H1 (cell line): ENCODE measurements at regions not wholly inside any gene's neighbourhood (a gene's known extent, or its start where the extent isn't known, plus 50 kb on each side); places are given as distances from the start of the nearest gene placed in this dataset.

Experiments used
- CREB1 ChIP-seq: IDR thresholded peaks from 2 replicates; pipeline ENCODE4 v1.6.1; 2012; ENCODE audit warnings: inconsistent platforms
- EGR1 ChIP-seq: IDR thresholded peaks from 2 replicates; pipeline ENCODE4 v1.6.1; 2011; ENCODE audit warnings: low read depth, low read length, borderline replicate concordance
- EP300 ChIP-seq, 2 experiments: IDR thresholded peaks; 1 replicate in 1 of 2; 2 replicates in 1 of 2; pipeline ENCODE4 v1.6.1; 2011 to 2012; ENCODE audit warnings: low read depth in 2 of 2, low read length in 2 of 2, mild to moderate bottlenecking in 2 of 2, borderline replicate concordance in 1 of 2, inconsistent platforms in 1 of 2, moderate library complexity in 1 of 2
- EZH2 ChIP-seq: fragments of 200-600 bp; sonication (generic); IDR thresholded peaks from 2 replicates; pipeline ENCODE4 v1.7.1; 2012; ENCODE audit warnings: low read depth, mild to moderate bottlenecking, moderate library complexity, low read length, inconsistent platforms; ENCODE audit not compliant: severe bottlenecking
- GTF2F1 ChIP-seq: IDR thresholded peaks from 2 replicates; pipeline ENCODE4 v1.6.1; 2012; ENCODE audit warnings: low read depth, low read length, improper control_type of control experiment, borderline replicate concordance
- JUND ChIP-seq: IDR thresholded peaks from 2 replicates; pipeline ENCODE4 v1.6.1; 2011; ENCODE audit warnings: mild to moderate bottlenecking, improper control_type of control experiment, low read length
- PHF8 ChIP-seq: fragments of 200-600 bp; sonication (generic); conservative IDR thresholded peaks from 2 replicates; pipeline ENCODE4 v1.7.1; 2012; ENCODE audit warnings: low read depth, mild to moderate bottlenecking, inconsistent platforms, low read length, moderate library complexity
- POLR2A ChIP-seq, 2 experiments: IDR thresholded peaks; 1 replicate in 1 of 2; 2 replicates in 1 of 2; pipeline ENCODE4 v1.6.1; 2011; ENCODE audit warnings: low read depth in 2 of 2, low read length in 2 of 2, mild to moderate bottlenecking in 2 of 2; ENCODE audit errors: control extremely low read depth in 1 of 2
- POLR2AphosphoS5 ChIP-seq: IDR thresholded peaks from 2 replicates; pipeline ENCODE4 v1.6.1; 2011; ENCODE audit warnings: low read depth, low read length
- RAD21 ChIP-seq, 2 experiments: IDR thresholded peaks in 1 of 2; conservative IDR thresholded peaks in 1 of 2; 2 replicates each; pipeline ENCODE4 v1.6.1; 2011; ENCODE audit warnings: low read depth in 2 of 2, low read length in 2 of 2, improper control_type of control experiment in 1 of 2, inconsistent platforms in 1 of 2, mild to moderate bottlenecking in 1 of 2, moderate library complexity in 1 of 2
- RXRA ChIP-seq: IDR thresholded peaks from 2 replicates; pipeline ENCODE4 v1.6.1; 2011; ENCODE audit warnings: low read depth, mild to moderate bottlenecking, low read length, moderate library complexity; ENCODE audit not compliant: insufficient read depth
- TF ChIP-seq, protein P1 (sequence below), 3 experiments: IDR thresholded peaks; 1 replicate in 2 of 3; 2 replicates in 1 of 3; pipeline versions ENCODE4 v1.5.1 to v1.6.1; 2011; ENCODE audit warnings: low read length in 3 of 3, mild to moderate bottlenecking in 3 of 3, inconsistent platforms in 2 of 3, low read depth in 1 of 3, moderate library complexity in 1 of 3; ENCODE audit not compliant: insufficient read depth in 1 of 3; ENCODE audit errors: control extremely low read depth in 1 of 3

DNA sequence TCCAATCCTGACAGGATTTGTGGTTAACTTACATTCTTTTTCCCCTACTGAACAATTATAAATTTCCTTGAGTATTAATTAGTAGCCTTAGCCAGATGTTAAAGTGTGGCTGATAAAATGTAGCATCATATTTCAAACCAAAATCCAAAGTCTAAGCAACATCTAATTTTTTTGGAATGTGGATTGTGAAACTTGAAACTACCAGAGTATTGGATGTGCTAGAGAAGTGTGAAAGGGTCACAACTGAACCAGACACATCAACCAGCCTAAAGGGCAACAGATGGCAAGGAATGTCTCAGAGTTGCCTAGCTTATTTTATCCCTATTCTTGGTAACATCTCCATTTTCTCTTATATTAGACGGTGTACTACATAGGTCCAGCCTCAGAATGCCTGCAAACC is 153.1 kb upstream of the DCN start:
- TF ChIP-seq EGR1 (no peak), POLR2AphosphoS5 (no peak), GTF2F1 (no peak), RAD21 (IDR thresholded peaks at IDR 0.05 in 1 of 2, conservative IDR thresholded peaks at IDR 0.05 in 1 of 2; ENCODE audit: low read depth in 2 of 2, low read length in 2 of 2) (no peak), RXRA (no peak), EZH2 (no peak), EP300 (IDR thresholded peaks at IDR 0.05; ENCODE audit: borderline replicate concordance in 1 of 2, low read depth in 2 of 2, low read length in 2 of 2) (no peak), POLR2A (IDR thresholded peaks at IDR 0.05; ENCODE audit: control extremely low read depth in 1 of 2, low read depth in 2 of 2, low read length in 2 of 2) (no peak), PHF8 (no peak), CREB1 (no peak), JUND (no peak)
- TF ChIP-seq, protein P1, sequence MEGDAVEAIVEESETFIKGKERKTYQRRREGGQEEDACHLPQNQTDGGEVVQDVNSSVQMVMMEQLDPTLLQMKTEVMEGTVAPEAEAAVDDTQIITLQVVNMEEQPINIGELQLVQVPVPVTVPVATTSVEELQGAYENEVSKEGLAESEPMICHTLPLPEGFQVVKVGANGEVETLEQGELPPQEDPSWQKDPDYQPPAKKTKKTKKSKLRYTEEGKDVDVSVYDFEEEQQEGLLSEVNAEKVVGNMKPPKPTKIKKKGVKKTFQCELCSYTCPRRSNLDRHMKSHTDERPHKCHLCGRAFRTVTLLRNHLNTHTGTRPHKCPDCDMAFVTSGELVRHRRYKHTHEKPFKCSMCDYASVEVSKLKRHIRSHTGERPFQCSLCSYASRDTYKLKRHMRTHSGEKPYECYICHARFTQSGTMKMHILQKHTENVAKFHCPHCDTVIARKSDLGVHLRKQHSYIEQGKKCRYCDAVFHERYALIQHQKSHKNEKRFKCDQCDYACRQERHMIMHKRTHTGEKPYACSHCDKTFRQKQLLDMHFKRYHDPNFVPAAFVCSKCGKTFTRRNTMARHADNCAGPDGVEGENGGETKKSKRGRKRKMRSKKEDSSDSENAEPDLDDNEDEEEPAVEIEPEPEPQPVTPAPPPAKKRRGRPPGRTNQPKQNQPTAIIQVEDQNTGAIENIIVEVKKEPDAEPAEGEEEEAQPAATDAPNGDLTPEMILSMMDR (IDR thresholded peaks at IDR 0.05; ENCODE audit: control extremely low read depth in 1 of 3, insufficient read depth in 1 of 3, low read depth in 1 of 3, low read length in 3 of 3), result no peak
